GOT3 (cell line): ENCODE measurements at regions not wholly inside any gene's neighbourhood (a gene's known extent, or its start where the extent isn't known, plus 50 kb on each side); places are given as distances from the start of the nearest gene placed in this dataset.

Experiments
- DNase-seq: peaks from one replicate; lab custom pipeline; 2025; ENCODE audit warnings: mixed read lengths; lab: John Stamatoyannopoulos, UW

DNA sequence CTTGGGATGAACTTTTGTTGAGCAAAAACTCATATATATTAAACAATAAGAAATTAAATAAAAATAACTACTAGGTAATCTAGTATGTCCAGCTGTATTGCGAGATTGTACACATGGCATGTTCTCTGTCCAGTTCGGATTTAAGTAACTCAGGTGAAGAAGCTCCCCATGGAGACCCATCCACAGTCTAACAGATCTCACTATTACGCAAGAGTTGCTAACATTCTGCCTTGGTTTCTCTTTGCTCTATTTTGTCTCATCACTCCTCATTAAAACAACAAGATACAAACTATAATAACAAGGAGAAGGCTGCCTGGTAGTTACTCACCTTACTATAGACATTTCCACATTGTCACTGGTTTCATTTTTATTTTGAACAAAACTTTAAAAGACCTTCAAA is 1372.3 kb upstream of the CELF2 start:
- no peak for DNase-seq

GRCh38 chr10:9645928-9646600 is 1371.6 kb upstream of the CELF2 start:
- DNase-seq = no peak

DNA sequence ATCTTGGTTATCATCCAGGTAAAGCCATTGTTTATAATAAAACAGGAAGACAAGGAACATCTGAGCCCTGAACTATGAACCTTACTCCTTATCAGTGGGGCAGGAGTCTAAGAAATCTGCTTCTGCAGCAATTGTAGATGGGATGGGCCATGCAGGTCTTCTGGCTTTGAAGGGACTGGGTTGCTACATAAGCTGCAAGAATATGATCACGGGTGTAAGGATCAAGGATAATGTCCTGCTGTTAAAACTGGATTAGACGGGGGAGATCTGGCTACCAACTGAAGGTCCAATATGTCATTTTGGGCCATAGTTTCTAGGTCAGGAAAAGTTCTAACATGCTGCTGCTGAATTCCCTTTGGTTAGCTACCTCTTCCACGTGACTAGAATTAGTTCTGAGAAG is 1363.4 kb upstream of the CELF2 start:
- DNase-seq = no peak

GRCh38 chr10:9656386-9656785 is 1361.3 kb upstream of the CELF2 start:
- DNase-seq = no peak

GRCh38 chr10:9656996-9657395 is 1360.7 kb upstream of the CELF2 start:
- DNase-seq = no peak

DNA sequence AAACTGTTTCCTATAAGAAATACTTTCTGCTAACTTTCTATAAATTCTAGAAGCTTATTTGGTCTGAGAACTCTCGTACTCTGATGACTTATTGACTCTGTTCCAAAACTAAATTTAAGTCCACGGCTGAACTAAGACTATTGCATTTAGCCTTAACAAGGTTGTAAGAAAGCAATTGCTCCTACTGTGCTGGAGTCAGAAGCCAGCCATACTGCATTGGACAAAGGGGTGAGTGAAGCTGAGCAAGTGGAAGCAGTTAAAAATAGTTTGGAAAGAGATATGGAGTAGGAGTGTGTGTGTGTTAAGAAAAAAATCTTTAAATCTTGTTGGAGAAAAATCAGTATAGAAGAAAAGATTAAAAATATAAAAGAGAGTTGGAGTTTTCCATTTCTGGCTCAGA is 1360.1 kb upstream of the CELF2 start:
- no peak for DNase-seq

GRCh38 chr10:9668411-9668810 is 1349.3 kb upstream of the CELF2 start:
- no peak for DNase-seq

DNA sequence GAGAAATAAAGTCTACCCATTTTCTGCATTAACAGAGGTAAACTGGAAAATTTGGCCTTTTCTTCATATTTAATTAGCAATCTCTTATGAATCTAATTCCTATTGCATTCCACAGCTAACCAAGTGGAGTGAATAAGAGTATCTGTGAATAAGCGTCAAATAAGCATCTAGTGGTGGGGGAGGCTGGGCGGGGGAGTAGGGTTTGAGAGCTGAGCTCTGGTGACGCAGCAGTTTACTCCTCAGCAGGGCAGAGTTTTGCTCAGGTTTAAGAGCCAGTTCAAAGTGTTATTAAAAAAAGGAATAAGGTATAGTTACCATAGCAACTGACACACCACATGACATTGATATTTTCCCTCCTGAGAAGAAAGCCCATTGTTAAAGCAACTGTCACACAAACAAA is 1346.8 kb upstream of the CELF2 start:
- DNase-seq = no peak

DNA sequence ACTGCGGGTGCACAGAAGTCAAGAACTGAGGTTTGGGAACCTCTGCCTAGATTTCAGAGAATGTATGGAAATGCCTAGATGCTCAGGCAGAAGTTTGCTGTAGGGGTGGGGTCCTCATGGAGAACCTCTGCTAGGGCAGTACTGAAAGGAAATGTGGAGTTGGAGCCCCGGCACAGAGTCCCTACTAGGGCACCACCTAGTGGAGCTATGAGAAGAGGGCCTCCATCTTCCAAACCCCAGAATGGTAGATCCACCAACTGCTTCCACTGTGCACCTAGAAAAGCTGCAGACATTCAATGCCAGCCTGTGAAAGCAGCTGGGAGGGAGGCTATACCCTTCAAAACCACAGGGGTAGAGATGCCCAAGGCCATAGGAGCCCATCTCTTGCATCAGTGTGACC is 1336.0 kb upstream of the CELF2 start:
- no peak for DNase-seq

GRCh38 chr10:9682802-9683201 is 1334.9 kb upstream of the CELF2 start:
- DNase-seq = no peak

GRCh38 chr10:9684186-9684585 is 1333.5 kb upstream of the CELF2 start:
- DNase-seq = no peak

DNA sequence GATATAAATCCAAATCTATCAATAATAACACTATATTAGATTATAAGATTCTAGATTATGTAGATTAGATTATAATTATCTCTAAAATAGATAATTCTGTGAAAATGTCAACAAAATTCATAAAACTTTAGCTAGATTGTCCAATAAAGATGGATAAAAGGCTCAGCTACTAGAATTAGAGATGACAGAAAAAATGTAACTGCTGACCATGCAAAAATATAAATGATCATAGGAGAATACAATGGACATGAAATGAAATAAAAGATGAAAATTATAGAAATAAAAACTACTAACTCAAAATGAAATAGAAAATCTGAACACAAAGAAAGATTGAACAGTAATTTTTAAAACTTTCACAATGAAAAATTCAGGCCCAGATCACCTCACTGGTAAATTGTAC is 1332.1 kb upstream of the CELF2 start:
- no peak for DNase-seq

GRCh38 chr10:9688711-9689110 is 1329.0 kb upstream of the CELF2 start:
- DNase-seq = no peak

DNA sequence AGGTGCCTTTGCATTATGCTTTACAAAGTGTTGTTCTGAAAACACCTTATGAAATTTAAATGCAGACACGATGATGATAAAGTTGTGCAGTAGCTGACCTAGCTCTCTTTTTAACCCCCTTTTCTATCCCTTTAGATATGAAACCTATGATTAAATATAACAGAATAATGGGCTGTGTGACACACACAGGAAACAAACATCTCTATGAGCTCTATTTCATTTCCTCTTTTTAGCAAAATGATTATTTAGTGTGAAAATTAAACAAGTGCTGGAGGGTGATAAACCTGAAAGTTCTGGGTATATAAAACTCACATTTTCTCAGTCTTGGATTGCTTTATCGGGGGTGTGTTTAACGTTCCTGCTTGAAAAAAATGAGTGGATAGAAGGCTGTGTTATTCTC is 1310.5 kb upstream of the CELF2 start:
- no peak for DNase-seq

DNA sequence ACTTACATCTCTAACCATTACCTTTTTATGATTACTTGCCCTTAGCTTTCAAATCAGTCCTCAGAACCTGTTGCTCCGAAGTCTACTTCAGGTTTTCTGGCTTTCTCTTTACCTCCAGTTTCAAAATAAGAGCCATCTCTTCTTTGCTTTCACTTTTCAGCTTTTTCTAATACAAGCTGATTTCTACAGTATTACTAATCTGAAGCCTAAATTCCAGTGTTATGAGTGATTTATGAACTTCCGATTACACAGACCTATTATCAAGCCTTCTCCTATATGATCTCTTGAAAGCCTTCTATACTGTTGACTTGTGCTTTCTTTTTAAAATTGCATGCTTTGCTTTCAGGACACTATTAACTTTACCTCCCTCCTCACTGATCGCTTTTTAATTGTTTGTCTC is 1307.8 kb upstream of the CELF2 start:
- no peak for DNase-seq

DNA sequence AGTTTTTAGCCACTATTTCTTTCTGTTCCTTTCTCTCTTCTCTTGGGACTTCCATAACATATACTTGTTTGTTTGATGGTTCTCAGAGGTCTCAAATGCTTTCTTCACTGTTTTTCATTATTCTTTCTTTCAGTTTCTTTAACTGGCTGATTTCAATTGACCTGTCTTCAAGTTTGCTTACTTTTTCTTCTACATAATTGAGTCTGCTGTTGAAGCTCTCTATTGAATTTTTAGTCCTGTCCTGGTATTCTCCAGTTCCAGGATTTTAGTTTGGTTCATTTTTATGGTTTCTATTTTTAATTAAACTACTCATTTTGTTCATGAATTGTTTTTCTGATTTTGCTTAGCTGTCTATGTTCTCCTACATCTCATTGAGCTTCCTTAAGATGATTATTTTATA is 1305.3 kb upstream of the CELF2 start:
- DNase-seq = no peak

DNA sequence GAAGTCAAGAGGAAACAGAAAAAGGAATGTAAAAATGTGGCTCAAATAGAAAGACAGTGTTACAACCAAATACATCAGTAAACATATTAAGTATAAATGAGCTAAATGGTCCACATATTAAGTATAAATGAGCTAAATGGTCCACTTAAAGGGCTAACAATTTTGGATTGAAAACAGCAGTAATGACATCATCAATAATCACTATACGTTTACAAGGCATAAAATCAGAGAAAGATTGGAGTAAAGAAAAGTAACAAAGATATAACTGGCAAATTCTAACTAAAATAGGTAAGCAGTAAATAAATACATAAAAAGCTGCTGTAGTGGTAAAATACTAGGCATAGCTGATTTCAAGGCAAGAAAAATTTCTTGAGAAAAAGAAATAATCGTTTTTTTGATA is 1298.4 kb upstream of the CELF2 start:
- no peak for DNase-seq

GRCh38 chr10:9733766-9734165 is 1283.9 kb upstream of the CELF2 start:
- no peak for DNase-seq

- DNase-seq = no peak
These were observed 1283.5 kb upstream of the CELF2 start for GRCh38 chr10:9734218-9734617.

DNA sequence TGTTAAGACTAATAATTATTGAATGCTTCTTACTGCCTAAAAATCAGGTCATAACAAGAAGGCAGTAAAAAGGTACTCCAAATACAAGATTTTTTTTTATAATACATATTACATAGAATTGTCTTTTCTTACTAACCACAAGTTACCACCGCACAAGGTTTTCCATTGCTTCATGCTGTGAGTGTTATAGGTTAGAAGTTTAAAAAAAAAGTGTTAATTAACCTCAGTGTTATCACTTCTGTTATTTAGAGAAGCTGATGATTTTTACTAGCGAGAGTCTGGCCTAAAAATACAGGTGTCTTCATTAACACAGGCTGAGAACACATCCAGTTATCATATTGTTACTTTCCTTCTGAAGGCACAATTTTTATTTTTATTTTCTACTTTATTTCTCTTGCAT is 1281.9 kb upstream of the CELF2 start:
- DNase-seq = no peak

- no peak for DNase-seq
These were observed 1274.0 kb upstream of the CELF2 start for GRCh38 chr10:9743639-9744038.

- DNase-seq = no peak
These were observed 1272.5 kb upstream of the CELF2 start for GRCh38 chr10:9745158-9745557.

DNA sequence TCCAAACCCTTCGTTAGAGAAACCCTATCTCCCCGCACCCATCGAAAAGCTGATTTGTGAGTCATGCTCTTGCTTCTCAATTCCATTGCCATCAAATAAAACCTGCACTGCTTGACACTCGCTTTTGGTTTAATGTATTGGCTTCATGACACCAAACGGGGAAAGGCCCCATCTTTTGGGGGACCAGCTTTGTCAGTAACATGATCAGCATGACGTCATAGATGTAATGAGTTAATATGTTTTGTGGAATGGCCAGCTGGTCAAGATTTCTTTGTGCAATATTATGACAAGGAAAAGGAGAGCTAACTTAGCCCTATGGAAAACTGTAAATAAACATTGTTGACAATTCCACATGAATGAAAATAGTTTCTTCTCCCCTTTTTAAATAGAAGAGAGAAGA is 1260.5 kb upstream of the CELF2 start:
- no peak for DNase-seq

GRCh38 chr10:9759596-9759995 is 1258.1 kb upstream of the CELF2 start:
- no peak for DNase-seq
